ENCODE measurements at regions not wholly inside any gene's neighbourhood (a gene's known extent, or its start where the extent isn't known, plus 50 kb on each side); places are given as distances from the start of the nearest gene placed in this dataset.

- TF ChIP-seq KLF17 (tag by site-specific recombination; IDR thresholded peaks at IDR 0.05) (no peak), ZNF24 (tag by site-specific recombination; IDR thresholded peaks at IDR 0.05) (no peak), ZNF701 (tag by site-specific recombination; IDR thresholded peaks at IDR 0.05) (no peak)
Observed at GRCh38 chr5:107199756-107200155, 471.0 kb downstream of the EFNA5 start (continued).

GRCh38 chr5:107196500-107197059 is 474.2 kb downstream of the EFNA5 start:
- H3K36me3 ChIP-seq (ENCODE audit: control insufficient read depth in 2 of 2, insufficient read depth in 1 of 2, low read length in 2 of 2), result no peaks in the 10 kb centered on the region
- POLR2A ChIA-PET, result no interaction called here
- no peaks in the 10 kb centered on the region for H3K9me3 ChIP-seq (ENCODE audit: control insufficient read depth, insufficient read depth, low read depth, low read length)
- no peak for TF ChIP-seq ZNF292 (tag by site-specific recombination; IDR thresholded peaks at IDR 0.05; ENCODE audit: borderline replicate concordance, low read depth)
- peak; percentile 96 for TF ChIP-seq ZIC2 (tag by site-specific recombination; IDR thresholded peaks at IDR 0.05)
- CTCF ChIA-PET, result interaction anchor here (0.6 kb wide), 1 partner anchor 228 kb away, joined by 3 read pairs; no protein-coding TSS in a partner anchor
- no peaks in the 10 kb centered on the region for H3K4me1 ChIP-seq (ENCODE audit: control insufficient read depth, insufficient read depth, low read length)
- H3K4me3 ChIP-seq (ENCODE audit: low read depth, low read length), result no peak overlapping the region
- no peak overlapping the region for H3K27ac ChIP-seq (ENCODE audit: extremely low read depth, low read depth, low read length)

GRCh38 chr5:107195890-107196395 is 474.8 kb downstream of the EFNA5 start:
- H3K36me3 ChIP-seq (ENCODE audit: control insufficient read depth in 2 of 2, insufficient read depth in 1 of 2, low read length in 2 of 2), result no peaks in the 10 kb centered on the region
- no peaks in the 10 kb centered on the region for H3K9me3 ChIP-seq (ENCODE audit: control insufficient read depth, insufficient read depth, low read depth, low read length)
- no peak overlapping the region for H3K27ac ChIP-seq (ENCODE audit: extremely low read depth, low read depth, low read length)
- TF ChIP-seq ZNF645 (tag by site-specific recombination; IDR thresholded peaks at IDR 0.05) (no peak), ZNF514 (tag by site-specific recombination; IDR thresholded peaks at IDR 0.05) (no peak), ZNF266 (tag by site-specific recombination; IDR thresholded peaks at IDR 0.05; ENCODE audit: low read depth) (no peak), ZBTB20 (tag by site-specific recombination; IDR thresholded peaks at IDR 0.05) (no peak), ZNF354C (tag by site-specific recombination; IDR thresholded peaks at IDR 0.05; ENCODE audit: borderline replicate concordance, low read depth) (no peak), ZNF133 (tag by site-specific recombination; IDR thresholded peaks at IDR 0.05) (no peak), ZSCAN18 (tag by site-specific recombination; IDR thresholded peaks at IDR 0.05) (no peak), GLIS1 (tag by site-specific recombination; IDR thresholded peaks at IDR 0.05) (no peak), PRDM1 (tag by site-specific recombination; IDR thresholded peaks at IDR 0.05) (no peak), HOXD13 (CRISPR knock-in tag; IDR thresholded peaks at IDR 0.05; ENCODE audit: borderline replicate concordance) (no peak), ZNF560 (tag by site-specific recombination; IDR thresholded peaks at IDR 0.05; ENCODE audit: borderline replicate concordance) (no peak)
- POLR2A ChIA-PET, result no interaction called here
- no peak overlapping the region for H3K4me3 ChIP-seq (ENCODE audit: low read depth, low read length)
- no peaks in the 10 kb centered on the region for H3K4me1 ChIP-seq (ENCODE audit: control insufficient read depth, insufficient read depth, low read length)
- CTCF ChIA-PET, result interaction anchor here (0.7 kb wide), 1 partner anchor 132 kb away, joined by 4 read pairs; no protein-coding TSS in a partner anchor

- ChIA-PET POLR2A (no interaction called here), CTCF (interaction anchor here (0.6 kb wide), 1 partner anchor 25 kb away, joined by 3 read pairs; no protein-coding TSS in a partner anchor)
- no peak overlapping the region for H3K4me3 ChIP-seq (ENCODE audit: low read depth, low read length)
- no peaks in the 10 kb centered on the region for H3K9me3 ChIP-seq (ENCODE audit: control insufficient read depth, insufficient read depth, low read depth, low read length)
- TF ChIP-seq ZNF639 (tag by site-specific recombination; IDR thresholded peaks at IDR 0.05) (no peak), KLF9 (tag by site-specific recombination; IDR thresholded peaks at IDR 0.05; ENCODE audit: low read depth) (no peak), ZNF138 (tag by site-specific recombination; IDR thresholded peaks at IDR 0.05; ENCODE audit: borderline replicate concordance) (no peak), ZNF76 (tag by site-specific recombination; IDR thresholded peaks at IDR 0.05; ENCODE audit: borderline replicate concordance, low read depth) (no peak)
- no peaks in the 10 kb centered on the region for H3K36me3 ChIP-seq (ENCODE audit: control insufficient read depth in 2 of 2, insufficient read depth in 1 of 2, low read length in 2 of 2)
- no peak overlapping the region for H3K27ac ChIP-seq (ENCODE audit: extremely low read depth, low read depth, low read length)
- H3K4me1 ChIP-seq (ENCODE audit: control insufficient read depth, insufficient read depth, low read length), result no peaks in the 10 kb centered on the region
Observed at GRCh38 chr5:107184871-107185270, 485.9 kb downstream of the EFNA5 start.

Data from HEK293 (cell line).